ENCODE measurements at regions not wholly inside any gene's neighbourhood (a gene's known extent, or its start where the extent isn't known, plus 50 kb on each side); places are given as distances from the start of the nearest gene placed in this dataset.

DNA sequence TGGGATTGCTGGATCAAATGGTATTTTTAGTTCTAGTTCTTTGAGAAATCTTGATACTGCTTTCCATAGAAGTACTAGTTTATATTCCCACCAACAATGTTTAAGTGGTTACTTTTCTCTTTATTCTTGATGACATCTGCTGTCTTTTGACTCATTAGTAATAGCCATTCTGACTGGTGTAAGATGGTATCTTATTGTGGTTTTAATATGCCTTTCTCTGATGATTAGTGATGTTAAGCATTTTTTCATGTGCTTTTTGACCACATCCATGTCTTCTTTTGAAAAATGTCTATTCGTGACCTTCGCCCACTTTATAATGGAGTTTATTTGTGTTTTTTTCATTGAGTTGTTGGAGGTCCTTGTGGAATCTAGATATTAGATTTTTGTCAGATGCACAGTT, 865.7 kb downstream of the SLC6A15 start:
- Histone ChIP-seq H3K4me3 (no peak overlapping the region), H3K27ac (no peak overlapping the region), H3K36me3 (no peaks in the 10 kb centered on the region), H3K27me3 (no peaks in the 10 kb centered on the region), H3K9me3 (no peaks in the 10 kb centered on the region), H3K4me1 (no peaks in the 10 kb centered on the region)
- no peak for TF ChIP-seq POLR2A (IDR thresholded peaks at IDR 0.05)
- TF ChIP-seq, protein P1, sequence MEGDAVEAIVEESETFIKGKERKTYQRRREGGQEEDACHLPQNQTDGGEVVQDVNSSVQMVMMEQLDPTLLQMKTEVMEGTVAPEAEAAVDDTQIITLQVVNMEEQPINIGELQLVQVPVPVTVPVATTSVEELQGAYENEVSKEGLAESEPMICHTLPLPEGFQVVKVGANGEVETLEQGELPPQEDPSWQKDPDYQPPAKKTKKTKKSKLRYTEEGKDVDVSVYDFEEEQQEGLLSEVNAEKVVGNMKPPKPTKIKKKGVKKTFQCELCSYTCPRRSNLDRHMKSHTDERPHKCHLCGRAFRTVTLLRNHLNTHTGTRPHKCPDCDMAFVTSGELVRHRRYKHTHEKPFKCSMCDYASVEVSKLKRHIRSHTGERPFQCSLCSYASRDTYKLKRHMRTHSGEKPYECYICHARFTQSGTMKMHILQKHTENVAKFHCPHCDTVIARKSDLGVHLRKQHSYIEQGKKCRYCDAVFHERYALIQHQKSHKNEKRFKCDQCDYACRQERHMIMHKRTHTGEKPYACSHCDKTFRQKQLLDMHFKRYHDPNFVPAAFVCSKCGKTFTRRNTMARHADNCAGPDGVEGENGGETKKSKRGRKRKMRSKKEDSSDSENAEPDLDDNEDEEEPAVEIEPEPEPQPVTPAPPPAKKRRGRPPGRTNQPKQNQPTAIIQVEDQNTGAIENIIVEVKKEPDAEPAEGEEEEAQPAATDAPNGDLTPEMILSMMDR (IDR thresholded peaks at IDR 0.05), result no peak
- no peak for TF ChIP-seq POLR2AphosphoS5 (IDR thresholded peaks at IDR 0.05)
- no peak for TF ChIP-seq EP300 (IDR thresholded peaks at IDR 0.05; ENCODE audit: low read depth)
- intact Hi-C loops (cut with DNase I; ENCODE audit: low total_unique reads) (no loop called here), in situ Hi-C loops (cut with MboI; ENCODE audit: low pct_ligation_motif_present in 1 of 4, low pct_unique_long_range_greater_than_20kb in 1 of 4, low sequenced_read_pairs in 3 of 4) (no loop called here)
- 88 to 100% methylated on average over 2 of the region's 2 CpGs for WGBS, 2 donors (ENCODE audit: low coverage in 1 of 2)
- no peak for DNase-seq

DNA sequence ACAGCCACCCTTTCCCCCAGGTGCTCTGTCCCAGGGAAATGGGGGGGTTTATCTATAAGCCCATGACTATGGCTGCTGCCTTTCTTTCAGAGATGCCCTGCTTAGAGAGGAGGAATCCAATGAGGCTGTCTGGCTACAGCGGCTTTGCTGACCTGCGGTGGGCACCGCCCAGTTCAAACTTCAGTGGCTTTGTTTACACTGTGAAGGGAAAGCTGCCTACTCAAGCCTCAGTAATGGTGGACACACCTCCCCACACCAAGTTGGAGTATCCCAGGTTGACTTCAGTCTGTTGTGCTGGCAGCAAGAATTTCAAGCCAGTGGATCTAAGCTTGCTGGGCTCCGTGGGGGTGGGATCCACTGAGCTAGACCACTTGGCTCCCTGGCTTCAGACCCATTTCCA, 869.2 kb downstream of the SLC6A15 start:
- 72% methylated on average over 4 of the region's 4 CpGs; no CpG with 5 or more reads in 1 of the 2 donors for WGBS, 2 donors (ENCODE audit: low coverage in 1 of 2)
- intact Hi-C loops (cut with DNase I; ENCODE audit: low total_unique reads), result no loop called here
- H3K27me3 ChIP-seq, result no peaks in the 10 kb centered on the region
- no peaks in the 10 kb centered on the region for H3K4me1 ChIP-seq
- no peaks in the 10 kb centered on the region for H3K36me3 ChIP-seq
- no peak overlapping the region for H3K27ac ChIP-seq
- no peak for DNase-seq
- TF ChIP-seq POLR2AphosphoS5 (IDR thresholded peaks at IDR 0.05) (no peak), EP300 (IDR thresholded peaks at IDR 0.05; ENCODE audit: low read depth) (no peak), POLR2A (IDR thresholded peaks at IDR 0.05) (no peak)
- TF ChIP-seq, protein P1 (IDR thresholded peaks at IDR 0.05), result no peak
- H3K4me3 ChIP-seq, result no peak overlapping the region
- in situ Hi-C loops (cut with MboI; ENCODE audit: low pct_ligation_motif_present in 1 of 4, low pct_unique_long_range_greater_than_20kb in 1 of 4, low sequenced_read_pairs in 3 of 4), result no loop called here
- no peaks in the 10 kb centered on the region for H3K9me3 ChIP-seq

DNA sequence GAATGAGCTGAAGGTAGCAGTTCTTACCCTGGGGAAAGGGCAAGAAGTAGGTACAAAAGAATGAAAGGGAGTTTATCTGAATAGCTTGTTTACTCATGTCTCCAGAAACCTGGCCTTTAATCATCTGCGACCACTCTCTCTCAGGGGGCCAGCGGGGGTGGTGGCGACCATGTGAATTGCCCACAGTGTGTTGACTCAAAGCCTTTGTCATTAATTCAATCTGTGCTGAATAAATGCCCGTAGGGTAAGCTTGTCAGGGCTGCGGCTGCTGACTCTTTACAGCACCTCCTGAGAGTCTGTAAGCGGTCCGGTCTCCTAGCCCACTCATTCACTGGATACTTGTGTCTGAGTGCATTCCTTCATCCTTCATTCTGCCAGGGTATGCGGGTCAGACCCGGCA, 874.4 kb downstream of the SLC6A15 start:
- WGBS, 2 donors (ENCODE audit: low coverage in 1 of 2), result 72 to 81% methylated on average over 3 to 9 of the region's 9 CpGs
- Histone ChIP-seq H3K27me3 (no peaks in the 10 kb centered on the region), H3K36me3 (no peaks in the 10 kb centered on the region), H3K4me3 (no peak overlapping the region), H3K27ac (no peak overlapping the region), H3K9me3 (no peaks in the 10 kb centered on the region), H3K4me1 (no peaks in the 10 kb centered on the region)
- no peak for TF ChIP-seq POLR2AphosphoS5 (IDR thresholded peaks at IDR 0.05)
- no peak for TF ChIP-seq EP300 (IDR thresholded peaks at IDR 0.05; ENCODE audit: low read depth)
- TF ChIP-seq, protein P1 (IDR thresholded peaks at IDR 0.05), result no peak
- no peak for TF ChIP-seq POLR2A (IDR thresholded peaks at IDR 0.05)
- intact Hi-C loops (cut with DNase I; ENCODE audit: low total_unique reads) (no loop called here), in situ Hi-C loops (cut with MboI; ENCODE audit: low pct_ligation_motif_present in 1 of 4, low pct_unique_long_range_greater_than_20kb in 1 of 4, low sequenced_read_pairs in 3 of 4) (no loop called here)
- DNase-seq, result no peak

GRCh38 chr12:84036912-84037311, 875.7 kb downstream of the SLC6A15 start:
- DNase-seq, result no peak
- Histone ChIP-seq H3K27me3 (no peaks in the 10 kb centered on the region), H3K4me3 (no peak overlapping the region), H3K27ac (no peak overlapping the region), H3K9me3 (no peaks in the 10 kb centered on the region), H3K36me3 (no peaks in the 10 kb centered on the region), H3K4me1 (no peaks in the 10 kb centered on the region)
- WGBS, 2 donors (ENCODE audit: low coverage in 1 of 2), result 64 to 72% methylated on average over 3 of the region's 3 CpGs
- intact Hi-C loops (cut with DNase I; ENCODE audit: low total_unique reads) (no loop called here), in situ Hi-C loops (cut with MboI; ENCODE audit: low pct_ligation_motif_present in 1 of 4, low pct_unique_long_range_greater_than_20kb in 1 of 4, low sequenced_read_pairs in 3 of 4) (no loop called here)
- TF ChIP-seq POLR2AphosphoS5 (IDR thresholded peaks at IDR 0.05) (no peak), POLR2A (IDR thresholded peaks at IDR 0.05) (no peak), EP300 (IDR thresholded peaks at IDR 0.05; ENCODE audit: low read depth) (no peak)
- TF ChIP-seq, protein P1 (IDR thresholded peaks at IDR 0.05), result no peak
